PC-3 (cell line): ENCODE measurements at regions not wholly inside any gene's neighbourhood (a gene's known extent, or its start where the extent isn't known, plus 50 kb on each side); places are given as distances from the start of the nearest gene placed in this dataset.

Experiments
- ATAC-seq: fragments of 200-7000 bp; cut with Tn5 transposase; 2 replicates; pipeline ENCODE4 v1.9.1; 2020; ENCODE audit warnings: mild to moderate bottlenecking, moderate library complexity
- BruUV-seq: library from RNA; stranded (reverse); fragments of 400-500 nt; replicated peaks from 2 replicates; lab custom pipeline; 2021; lab: Mats Ljungman, UMichigan
- CTCF ChIA-PET: fragments of 300-600 bp; sonication (Branson Sonifier 250); formaldehyde crosslinking; loops from one replicate; lab custom pipeline; 2022; ENCODE audit warnings: antibody characterized with exemption; lab: Charles Lee
- POLR2A ChIA-PET: fragments of 300-600 bp; sonication (Branson Sonifier 250); formaldehyde crosslinking; loops from one replicate; lab custom pipeline; 2022; ENCODE audit warnings: antibody characterized with exemption; ENCODE audit not compliant: unreplicated experiment; lab: Charles Lee
- DNase-seq: peaks from one replicate; pipeline ENCODE4 v3.0.0-alpha.2; 2015
- H2AFZ ChIP-seq: fragments of 300-600 bp; sonication (generic); 2 replicates; pipeline ENCODE4 v1.6.0; 2016; ENCODE audit warnings: antibody characterized with exemption, low read length
- H3F3A ChIP-seq: fragments of 300-600 bp; sonication (generic); one replicate; pipeline ENCODE4 v1.6.0; 2017; ENCODE audit warnings: antibody characterized with exemption, low read length, control low read depth, mild to moderate bottlenecking; ENCODE audit not compliant: unreplicated experiment
- H3K27ac ChIP-seq: fragments of 300-600 bp; sonication (generic); 2 replicates; pipeline ENCODE4 v1.5.1; 2016; ENCODE audit warnings: mild to moderate bottlenecking, low read length
- H3K27me3 ChIP-seq: fragments of 300-600 bp; sonication (generic); 2 replicates; pipeline ENCODE4 v1.6.1; 2016; ENCODE audit warnings: low read length, mixed read lengths
- H3K36me3 ChIP-seq: fragments of 300-600 bp; sonication (generic); 2 replicates; pipeline ENCODE4 v1.6.1; 2016; ENCODE audit warnings: low read depth, mixed run types, low read length, mixed read lengths
- H3K4me1 ChIP-seq: fragments of 300-600 bp; sonication (generic); 2 replicates; pipeline ENCODE4 v1.5.1; 2016; ENCODE audit warnings: low read length; ENCODE audit not compliant: insufficient read depth
- H3K4me2 ChIP-seq: fragments of 300-600 bp; sonication (generic); 2 replicates; pipeline ENCODE4 v1.6.0; 2016; ENCODE audit warnings: low read length
- H3K4me3 ChIP-seq: fragments of 300-600 bp; sonication (generic); 2 replicates; pipeline ENCODE4 v1.5.1; 2016; ENCODE audit warnings: mild to moderate bottlenecking, low read length, mixed read lengths
- H3K79me2 ChIP-seq: fragments of 300-600 bp; sonication (generic); 2 replicates; pipeline ENCODE4 v1.6.1; 2017; ENCODE audit warnings: low read length, mixed read lengths
- H3K9ac ChIP-seq: fragments of 300-600 bp; sonication (generic); 2 replicates; pipeline ENCODE4 v1.6.0; 2016; ENCODE audit warnings: mild to moderate bottlenecking, low read length
- H3K9me2 ChIP-seq: fragments of 300-600 bp; sonication (generic); replicated peaks from 2 replicates; pipeline ENCODE4 v1.6.1; 2016; ENCODE audit warnings: mixed run types, low read length, mixed read lengths
- H3K9me3 ChIP-seq: fragments of 300-600 bp; sonication (generic); 2 replicates; pipeline ENCODE4 v1.6.1; 2016; ENCODE audit warnings: low read length, mixed read lengths
- H4K20me1 ChIP-seq: fragments of 300-600 bp; sonication (generic); 2 replicates; pipeline ENCODE4 v1.6.1; 2016; ENCODE audit warnings: low read length, mixed read lengths
- CTCF ChIP-seq: fragments of 300-600 bp; sonication (generic); conservative IDR thresholded peaks from 2 replicates; pipeline ENCODE4 v1.5.1; 2017; ENCODE audit warnings: antibody characterized with exemption, low read depth, mild to moderate bottlenecking, low read length
- EZH2 ChIP-seq: fragments of 300-600 bp; sonication (generic); IDR thresholded peaks from one replicate; pipeline ENCODE4 v1.6.1; 2017; ENCODE audit warnings: antibody characterized with exemption, mild to moderate bottlenecking, low read length; ENCODE audit not compliant: unreplicated experiment
- EZH2phosphoT487 ChIP-seq: fragments of 300-600 bp; sonication (generic); IDR thresholded peaks from 2 replicates; pipeline ENCODE4 v1.6.1; 2018; ENCODE audit warnings: mild to moderate bottlenecking, antibody characterized with exemption, low read length, borderline replicate concordance
- intact Hi-C: fragments of 100-400 bp; cut with micrococcal nuclease; formaldehyde crosslinking; loops from 2 replicates; pipeline ENCODE4 v1.9.0; 2023

- intact Hi-C loops = no loop called here
- ChIA-PET POLR2A (no interaction called here), CTCF (no interaction called here)
- no TSS peak for BruUV-seq
- Histone ChIP-seq H3K4me2 (no peak overlapping the region), H3K4me3 (no peak overlapping the region), H3K36me3 (no peaks in the 10 kb centered on the region), H3K9ac (no peak overlapping the region), H3K4me1 (no peaks in the 10 kb centered on the region), H3K9me2 (no peaks in the 10 kb centered on the region), H3F3A (no peaks in the 10 kb centered on the region), H3K79me2 (no peaks in the 10 kb centered on the region), H3K9me3 (no peaks in the 10 kb centered on the region), H3K27me3 (no peaks in the 10 kb centered on the region), H3K27ac (no peak overlapping the region), H2AFZ (no peak overlapping the region), H4K20me1 (no peaks in the 10 kb centered on the region)
- no peak for TF ChIP-seq CTCF
- no peak for TF ChIP-seq EZH2
- no peak for TF ChIP-seq EZH2phosphoT487
- no peak for DNase-seq
- ATAC-seq = no peak
Measured at GRCh38 chr9:32072570-32072969, 311.9 kb upstream of the ACO1 start.

DNA sequence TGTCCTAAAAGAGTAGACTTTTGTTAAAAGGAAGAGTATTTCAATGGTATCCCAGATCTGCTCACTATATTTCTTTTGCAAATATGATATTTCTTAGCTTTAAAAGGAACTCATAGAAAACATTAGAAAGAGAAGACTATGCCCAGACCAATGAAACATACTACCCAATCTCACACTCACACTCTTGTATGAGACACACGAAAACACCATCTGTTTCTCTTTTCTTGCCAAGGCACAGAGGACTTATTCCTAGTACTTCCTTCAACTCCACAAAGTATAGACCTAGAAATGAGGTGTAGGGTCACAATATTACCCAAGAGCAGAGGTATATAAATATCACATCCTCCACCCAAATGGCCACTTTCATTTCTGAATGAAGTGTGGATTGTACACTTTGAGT is 292.4 kb upstream of the ACO1 start:
- no peak for TF ChIP-seq EZH2
- TF ChIP-seq CTCF = no peak
- no peak for TF ChIP-seq EZH2phosphoT487
- Histone ChIP-seq H3K9me2 (no peaks in the 10 kb centered on the region), H3K4me2 (no peak overlapping the region), H3K4me1 (no peaks in the 10 kb centered on the region), H4K20me1 (no peaks in the 10 kb centered on the region), H3K36me3 (no peaks in the 10 kb centered on the region), H2AFZ (no peak overlapping the region), H3F3A (no peaks in the 10 kb centered on the region), H3K79me2 (no peaks in the 10 kb centered on the region), H3K27ac (no peak overlapping the region), H3K4me3 (no peak overlapping the region), H3K9me3 (no peaks in the 10 kb centered on the region), H3K27me3 (0 out of 2 replicates have a peak, but pooled peaks cover 5% of the 10 kb centered on the region), H3K9ac (no peak overlapping the region)
- ChIA-PET POLR2A (no interaction called here), CTCF (no interaction called here)
- DNase-seq (no peak), ATAC-seq (no peak)
- intact Hi-C loops = no loop called here
- BruUV-seq = no TSS peak

- no TSS peak for BruUV-seq
- Histone ChIP-seq H3K27me3 (peaks cover 42% of the 10 kb centered on the region), H3K79me2 (no peaks in the 10 kb centered on the region), H3K4me2 (no peak overlapping the region), H3K9me2 (no peaks in the 10 kb centered on the region), H3K4me3 (no peak overlapping the region), H3K9ac (no peak overlapping the region), H3K27ac (no peak overlapping the region), H3K36me3 (no peaks in the 10 kb centered on the region), H3K9me3 (no peaks in the 10 kb centered on the region), H3F3A (no peaks in the 10 kb centered on the region), H2AFZ (no peak overlapping the region), H4K20me1 (no peaks in the 10 kb centered on the region), H3K4me1 (no peaks in the 10 kb centered on the region)
- POLR2A ChIA-PET = no interaction called here
- intact Hi-C loops = no loop called here
- ATAC-seq (no peak), DNase-seq (no peak)
- CTCF ChIA-PET = no interaction called here
- TF ChIP-seq EZH2 (no peak), EZH2phosphoT487 (no peak), CTCF (no peak)
Measured at GRCh38 chr9:32117291-32117690, 267.2 kb upstream of the ACO1 start.
